HAP-1 (cell line): ENCODE measurements at regions not wholly inside any gene's neighbourhood (a gene's known extent, or its start where the extent isn't known, plus 50 kb on each side); places are given as distances from the start of the nearest gene placed in this dataset.

Experiments
- DNase-seq, 2 experiments: peaks; one replicate each; pipeline ENCODE4 v3.0.0-alpha.2; 2016 to 2020; ENCODE audit warnings: low spot score in 2 of 2
- H3K27me3 ChIP-seq: fragments of 250-450 bp; sonication (Bioruptor Pico); 2 replicates; pipeline ENCODE4 v1.5.1; 2020; ENCODE audit warnings: low read depth, mild to moderate bottlenecking, moderate library complexity
- H3K36me3 ChIP-seq: fragments of 250-450 bp; sonication (Bioruptor Pico); replicated peaks from 2 replicates; pipeline ENCODE4 v1.5.1; 2020; ENCODE audit warnings: mild to moderate bottlenecking
- H3K4me1 ChIP-seq: fragments of 250-450 bp; sonication (Bioruptor Pico); 2 replicates; pipeline ENCODE4 v1.5.1; 2020; ENCODE audit warnings: mild to moderate bottlenecking
- H3K4me3 ChIP-seq: fragments of 250-450 bp; sonication (Bioruptor Pico); 2 replicates; pipeline ENCODE4 v1.5.1; 2020; ENCODE audit warnings: mild to moderate bottlenecking, moderate library complexity
- H3K9me3 ChIP-seq: fragments of 250-450 bp; sonication (Bioruptor Pico); 2 replicates; pipeline ENCODE4 v1.5.1; 2020; ENCODE audit warnings: mild to moderate bottlenecking, moderate library complexity
- in situ Hi-C: fragments of 300-500 bp; cut with MboI; formaldehyde crosslinking; loops from 3 replicates; pipeline ENCODE4 v1.14.3; 2020; ENCODE audit warnings: low sequenced_read_pairs, inconsistent platforms, mixed read lengths

- in situ Hi-C loops: no loop called here
- no peaks in the 10 kb centered on the region for H3K36me3 ChIP-seq
Observed at GRCh38 chr11:32307913-32308312, 127.4 kb downstream of the WT1 start.

GRCh38 chr11:32309530-32310213 lies 125.7 kb downstream of the WT1 start:
- no peak for DNase-seq
- Histone ChIP-seq H3K4me1 (no peaks in the 10 kb centered on the region), H3K9me3 (no peaks in the 10 kb centered on the region), H3K36me3 (no peaks in the 10 kb centered on the region), H3K27me3 (no peaks in the 10 kb centered on the region; the same call in 1 of the 2 replicates), H3K4me3 (no peak overlapping the region)
- in situ Hi-C loops: no loop called here

More at GRCh38 chr11:32307913-32308312, 127.4 kb downstream of the WT1 start:
- Histone ChIP-seq H3K9me3 (no peaks in the 10 kb centered on the region), H3K4me3 (no peak overlapping the region), H3K27me3 (no peaks in the 10 kb centered on the region; the same call in 1 of the 2 replicates), H3K4me1 (no peaks in the 10 kb centered on the region)
- no peak for DNase-seq

DNA sequence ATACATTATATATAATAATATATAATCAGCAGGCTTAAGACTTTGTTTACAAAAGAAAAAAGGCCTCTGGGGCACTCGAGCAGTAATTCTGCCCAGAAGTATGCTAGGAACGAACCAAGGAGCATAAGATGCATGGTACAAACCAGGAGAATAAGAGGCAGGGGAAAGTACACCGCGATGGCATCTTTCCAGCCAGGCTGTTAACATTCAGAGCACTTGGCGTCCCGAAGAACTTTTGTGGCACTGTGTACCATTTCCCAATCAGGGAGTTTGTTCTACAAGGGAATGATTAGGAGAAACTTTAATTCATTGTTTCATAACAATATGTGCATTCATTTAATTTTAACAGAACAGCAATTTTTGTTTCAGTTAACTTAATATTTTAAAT lies 125.1 kb downstream of the WT1 start:
- Histone ChIP-seq H3K36me3 (no peaks in the 10 kb centered on the region), H3K9me3 (no peaks in the 10 kb centered on the region), H3K27me3 (no peaks in the 10 kb centered on the region; the same call in 1 of the 2 replicates), H3K4me3 (no peak overlapping the region), H3K4me1 (no peaks in the 10 kb centered on the region)
- in situ Hi-C loops: no loop called here
- no peak for DNase-seq

DNA sequence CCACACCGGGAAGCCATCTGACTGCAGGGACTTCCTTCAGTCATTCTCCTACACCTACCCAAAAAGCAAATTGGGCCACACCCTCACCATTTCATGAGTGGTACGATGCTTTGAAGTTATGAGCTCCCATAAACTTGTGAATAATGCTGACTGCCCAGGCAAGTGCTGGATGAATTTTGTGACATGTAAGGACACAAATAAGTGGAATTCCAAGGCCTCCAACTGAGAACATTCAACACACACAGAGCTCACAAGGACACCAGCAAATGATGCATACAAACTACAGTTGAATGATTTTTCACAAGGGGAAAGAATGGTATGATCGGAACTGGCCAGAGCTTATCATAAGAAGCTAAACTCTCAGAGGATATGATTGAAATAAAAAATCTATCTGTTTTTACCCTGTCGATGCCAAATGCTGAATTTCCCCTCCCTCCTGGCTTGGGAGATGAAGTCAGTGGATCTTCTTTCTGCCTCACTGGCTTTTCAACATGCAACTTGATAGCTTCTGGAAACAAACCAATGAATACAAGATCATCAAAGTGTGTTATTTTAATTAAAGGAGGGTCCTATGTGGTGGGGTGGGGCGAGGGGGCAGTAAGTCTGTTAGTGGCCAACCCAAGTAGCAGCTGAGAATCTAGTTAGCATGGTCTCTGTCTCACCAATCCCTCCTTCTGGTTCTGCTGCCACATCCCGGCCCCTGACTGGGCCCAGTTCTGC lies 123.8 kb downstream of the WT1 start:
- H3K9me3 ChIP-seq: no peaks in the 10 kb centered on the region
- no peaks in the 10 kb centered on the region for H3K36me3 ChIP-seq
- no peaks in the 10 kb centered on the region for H3K4me1 ChIP-seq
- H3K27me3 ChIP-seq: no peaks in the 10 kb centered on the region; the same call in 1 of the 2 replicates
- H3K4me3 ChIP-seq: no peak overlapping the region
- in situ Hi-C loops: no loop called here
- DNase-seq: no peak

- in situ Hi-C loops: no loop called here
- Histone ChIP-seq H3K4me1 (no peaks in the 10 kb centered on the region), H3K27me3 (no peaks in the 10 kb centered on the region; the same call in 1 of the 2 replicates), H3K9me3 (no peaks in the 10 kb centered on the region), H3K4me3 (no peak overlapping the region), H3K36me3 (no peaks in the 10 kb centered on the region)
- no peak for DNase-seq
Observed at GRCh38 chr11:32312206-32312817, 123.0 kb downstream of the WT1 start.

DNA sequence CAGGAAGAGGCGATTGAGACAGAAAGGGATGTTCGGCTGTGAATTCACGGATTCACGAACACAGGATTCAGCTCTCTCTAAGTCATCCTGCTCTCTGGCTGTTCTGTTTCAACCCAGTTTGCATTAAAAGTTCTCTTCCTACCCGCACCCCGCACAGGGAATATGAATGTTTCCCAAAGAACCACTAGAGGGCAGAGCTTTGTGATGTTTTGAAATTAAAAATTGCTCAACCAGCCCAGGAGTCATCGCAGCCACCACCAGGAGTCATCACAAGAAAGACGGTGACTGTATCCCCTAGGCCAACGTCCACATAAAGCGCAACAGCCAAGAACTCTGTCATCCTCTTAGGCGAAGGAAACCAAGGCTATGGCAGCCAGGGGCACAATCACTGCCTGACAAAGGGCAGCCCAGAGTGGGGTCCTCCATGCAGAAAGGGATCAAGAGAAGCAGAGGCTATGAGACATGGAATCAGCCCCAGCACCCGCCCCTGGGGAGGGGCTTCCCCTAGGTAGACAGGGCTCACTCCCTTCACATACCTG lies 122.4 kb downstream of the WT1 start:
- DNase-seq: peak; percentile 42 to 67
- Histone ChIP-seq H3K9me3 (no peaks in the 10 kb centered on the region), H3K27me3 (no peaks in the 10 kb centered on the region; the same call in 1 of the 2 replicates), H3K36me3 (no peaks in the 10 kb centered on the region), H3K4me1 (no peaks in the 10 kb centered on the region), H3K4me3 (no peak overlapping the region)
- in situ Hi-C loops: no loop called here

DNA sequence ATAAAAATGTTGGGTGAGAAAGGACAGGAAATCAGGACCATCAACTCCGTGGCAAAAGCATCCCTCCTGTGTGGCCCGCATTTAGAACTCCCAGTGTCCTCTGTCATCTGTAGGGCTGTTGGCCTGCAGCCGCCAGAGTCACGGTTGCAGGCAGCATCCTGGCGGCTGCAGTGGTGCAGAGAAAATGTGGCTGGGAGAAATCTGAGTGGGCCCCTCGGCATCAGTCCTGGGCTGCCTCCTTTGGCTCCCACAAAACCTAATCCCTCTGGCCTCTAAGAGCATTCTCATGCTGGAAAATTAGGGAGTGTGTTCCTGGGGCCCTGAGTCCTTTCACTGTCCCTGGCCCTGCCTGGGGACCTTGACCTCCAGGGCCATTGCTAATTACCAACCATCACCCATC lies 121.9 kb downstream of the WT1 start:
- Histone ChIP-seq H3K4me1 (no peaks in the 10 kb centered on the region), H3K9me3 (no peaks in the 10 kb centered on the region), H3K27me3 (no peaks in the 10 kb centered on the region; the same call in 1 of the 2 replicates), H3K4me3 (no peak overlapping the region), H3K36me3 (no peaks in the 10 kb centered on the region)
- in situ Hi-C loops: no loop called here
- no peak for DNase-seq

DNA sequence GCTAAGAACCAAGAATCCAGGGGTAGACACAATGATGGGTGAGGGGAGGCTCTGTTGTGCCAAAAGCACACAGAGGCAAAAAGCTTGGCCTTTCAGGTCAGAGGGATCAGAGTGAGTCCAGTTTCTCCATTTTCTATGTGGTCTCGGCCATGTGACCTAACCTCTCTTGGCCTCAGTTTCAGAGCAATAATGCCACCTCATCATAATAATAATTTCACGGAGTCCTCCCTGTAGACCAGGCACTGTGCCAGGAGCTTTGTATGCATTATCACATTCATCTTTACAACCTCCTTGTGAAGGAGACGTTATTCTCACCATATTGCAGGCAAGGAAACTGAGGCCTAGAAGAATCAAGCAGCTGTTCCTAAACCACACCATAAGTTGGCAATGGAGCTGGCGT lies 120.2 kb downstream of the WT1 start:
- Histone ChIP-seq H3K36me3 (no peaks in the 10 kb centered on the region), H3K4me1 (no peaks in the 10 kb centered on the region), H3K27me3 (peaks cover 5% of the 10 kb centered on the region), H3K4me3 (no peak overlapping the region), H3K9me3 (no peaks in the 10 kb centered on the region)
- DNase-seq: no peak
- in situ Hi-C loops: no loop called here

- H3K4me3 ChIP-seq: no peak overlapping the region
- no peaks in the 10 kb centered on the region for H3K36me3 ChIP-seq
- in situ Hi-C loops: no loop called here
- no peak for DNase-seq
- H3K27me3 ChIP-seq: peaks cover 12% of the 10 kb centered on the region
- no peaks in the 10 kb centered on the region for H3K4me1 ChIP-seq
- no peaks in the 10 kb centered on the region for H3K9me3 ChIP-seq
Observed at GRCh38 chr11:32316232-32316631, 119.1 kb downstream of the WT1 start.

DNA sequence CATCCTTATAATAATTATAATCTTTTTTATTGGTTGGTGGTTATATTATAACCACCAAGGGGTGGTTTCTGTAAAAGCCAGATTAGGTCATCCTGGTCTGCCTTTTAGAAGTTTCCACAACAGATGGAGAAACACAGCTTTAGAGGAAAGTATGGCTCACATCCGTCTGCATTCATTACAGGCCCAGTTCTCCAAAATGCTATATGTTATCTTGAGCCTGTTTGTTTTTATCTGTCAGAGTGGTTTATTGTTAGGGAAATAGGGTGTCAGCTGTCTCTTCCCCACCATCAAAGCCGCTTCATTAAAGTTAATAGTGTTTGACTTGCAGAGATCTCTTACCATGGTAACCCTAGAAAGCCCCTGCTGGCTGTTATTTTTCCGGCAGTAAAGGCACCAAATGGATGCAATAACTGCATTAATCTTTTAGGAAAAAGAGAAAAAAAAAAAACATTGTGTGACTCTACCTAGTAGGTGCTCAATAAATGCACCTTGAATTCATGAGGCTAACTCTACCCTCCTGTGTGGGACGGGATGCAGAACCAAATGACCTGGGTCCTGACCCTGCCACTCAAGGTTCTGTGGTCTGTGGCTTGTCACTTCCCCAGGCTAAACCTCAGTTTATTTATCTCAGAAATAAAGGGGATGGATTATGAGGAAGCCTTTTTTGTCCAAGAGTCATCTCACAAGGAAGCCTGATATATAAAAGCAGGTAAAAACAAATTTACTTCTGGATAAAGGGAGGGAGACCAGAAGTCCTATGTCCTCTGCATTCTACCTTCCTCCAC lies 118.3 kb downstream of the WT1 start:
- Histone ChIP-seq H3K4me1 (no peaks in the 10 kb centered on the region), H3K27me3 (peaks cover 13% of the 10 kb centered on the region), H3K9me3 (no peaks in the 10 kb centered on the region), H3K36me3 (no peaks in the 10 kb centered on the region), H3K4me3 (no peak overlapping the region)
- DNase-seq: no peak
- in situ Hi-C loops: no loop called here

DNA sequence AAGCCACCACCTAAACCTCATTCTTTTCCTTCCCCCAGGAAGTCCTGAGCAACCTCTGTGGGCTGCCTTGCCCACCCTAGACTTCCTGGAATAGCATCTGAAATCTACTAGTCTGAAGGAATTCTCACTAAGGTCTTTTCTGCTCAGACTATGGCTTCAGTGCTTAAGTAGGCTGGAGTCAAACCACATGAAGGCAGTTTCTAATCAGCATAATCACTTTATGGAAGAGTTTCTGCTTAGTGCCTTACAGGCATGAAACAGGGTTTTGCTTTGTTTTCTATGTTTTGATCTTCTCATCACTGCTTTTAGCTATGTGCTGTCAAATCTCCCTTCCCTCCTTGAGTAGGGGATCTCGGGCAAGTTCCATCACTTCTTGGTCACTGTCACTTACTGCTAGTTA lies 117.7 kb downstream of the WT1 start:
- no peaks in the 10 kb centered on the region for H3K9me3 ChIP-seq
- no peak overlapping the region for H3K4me3 ChIP-seq
- in situ Hi-C loops: no loop called here
- no peaks in the 10 kb centered on the region for H3K36me3 ChIP-seq
- no peaks in the 10 kb centered on the region for H3K4me1 ChIP-seq
- no peak for DNase-seq
- H3K27me3 ChIP-seq: peaks cover 17% of the 10 kb centered on the region

DNA sequence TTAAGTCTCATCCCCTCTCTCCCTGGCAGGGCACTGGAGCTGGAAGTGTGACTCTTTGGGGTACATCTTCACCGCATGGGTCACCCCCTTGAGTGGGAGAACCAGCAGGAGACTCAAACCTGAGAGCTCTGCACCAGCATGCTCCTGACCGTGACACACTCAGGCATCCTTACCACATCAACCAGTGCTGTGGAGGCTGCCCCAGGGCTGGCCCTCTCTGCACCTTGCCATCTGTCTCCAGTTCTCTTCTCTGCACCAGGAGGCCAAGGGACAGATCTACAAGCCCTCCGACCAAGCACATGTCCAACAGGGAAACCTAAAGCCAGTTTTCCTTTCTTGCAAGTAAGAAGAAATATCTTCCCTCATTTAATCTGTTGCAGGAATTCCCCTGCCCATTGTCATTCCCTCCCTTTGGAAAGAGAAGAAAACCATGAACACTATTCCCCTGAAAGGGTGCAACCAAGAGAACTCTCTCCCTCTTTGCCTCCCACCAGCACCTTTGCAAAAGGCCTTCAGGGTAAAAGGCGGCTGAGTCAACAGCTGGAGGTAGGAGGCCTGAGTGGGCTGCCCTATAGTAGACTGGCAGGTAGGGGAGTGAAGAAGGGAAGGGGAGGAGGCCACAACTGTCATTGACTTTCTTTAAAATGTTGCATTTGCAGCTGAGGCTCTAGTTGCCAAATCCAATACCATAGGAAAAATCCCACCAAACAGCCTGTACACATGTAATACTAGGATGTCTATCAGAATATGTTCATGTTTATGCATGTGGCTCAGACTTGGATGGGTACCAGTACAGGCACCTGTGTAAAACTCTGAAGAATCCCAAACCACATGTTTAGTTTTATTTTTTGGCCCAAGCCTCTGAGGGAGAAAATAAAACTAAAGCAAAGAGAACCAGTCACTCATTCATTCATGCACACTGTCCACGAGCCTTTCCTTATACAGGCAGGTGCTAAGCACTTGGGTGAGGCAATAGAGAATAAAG lies 117.0 kb downstream of the WT1 start:
- in situ Hi-C loops: no loop called here
- Histone ChIP-seq H3K9me3 (no peaks in the 10 kb centered on the region), H3K36me3 (no peaks in the 10 kb centered on the region), H3K4me3 (no peak overlapping the region), H3K4me1 (no peaks in the 10 kb centered on the region), H3K27me3 (peaks cover 17% of the 10 kb centered on the region)
- DNase-seq: no peak

DNA sequence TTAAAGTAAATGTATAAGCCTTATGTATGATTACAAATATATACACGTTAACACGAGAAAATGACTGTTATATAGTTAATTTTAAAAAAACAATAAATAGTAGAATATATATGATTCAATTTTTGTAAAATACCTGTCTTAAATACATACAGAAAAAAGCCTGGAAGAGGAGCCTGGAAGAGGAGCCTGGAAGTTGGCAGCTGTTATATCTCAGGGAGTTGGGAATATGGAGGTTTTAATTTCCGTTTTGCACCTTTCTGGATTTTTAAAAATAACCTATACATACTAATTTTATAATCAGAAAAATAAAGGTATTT lies 111.6 kb downstream of the WT1 start:
- Histone ChIP-seq H3K9me3 (no peaks in the 10 kb centered on the region), H3K4me3 (no peak overlapping the region), H3K4me1 (no peaks in the 10 kb centered on the region), H3K27me3 (peaks cover 17% of the 10 kb centered on the region), H3K36me3 (no peaks in the 10 kb centered on the region)
- no peak for DNase-seq
- in situ Hi-C loops: no loop called here
